ENCODE measurements at regions not wholly inside any gene's neighbourhood (a gene's known extent, or its start where the extent isn't known, plus 50 kb on each side); places are given as distances from the start of the nearest gene placed in this dataset.

- no peak for TF ChIP-seq ZNF143 (CRISPR knock-in tag; IDR thresholded peaks at IDR 0.05)
- no peak for TF ChIP-seq ILF3 (IDR thresholded peaks at IDR 0.05; ENCODE audit: borderline replicate concordance)
- no peak for TF ChIP-seq CHD2 (IDR thresholded peaks at IDR 0.05; ENCODE audit: low read depth, low read length)
- TF ChIP-seq, protein P1, sequence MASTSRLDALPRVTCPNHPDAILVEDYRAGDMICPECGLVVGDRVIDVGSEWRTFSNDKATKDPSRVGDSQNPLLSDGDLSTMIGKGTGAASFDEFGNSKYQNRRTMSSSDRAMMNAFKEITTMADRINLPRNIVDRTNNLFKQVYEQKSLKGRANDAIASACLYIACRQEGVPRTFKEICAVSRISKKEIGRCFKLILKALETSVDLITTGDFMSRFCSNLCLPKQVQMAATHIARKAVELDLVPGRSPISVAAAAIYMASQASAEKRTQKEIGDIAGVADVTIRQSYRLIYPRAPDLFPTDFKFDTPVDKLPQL (IDR thresholded peaks at IDR 0.05; ENCODE audit: extremely low read depth, insufficient read length): no peak
- TF ChIP-seq ZNF224 (CRISPR knock-in tag; IDR thresholded peaks at IDR 0.05): no peak
- TF ChIP-seq CBX2 (IDR thresholded peaks at IDR 0.05; ENCODE audit: insufficient read depth, low read length, poor library complexity, severe bottlenecking): no peak
- TF ChIP-seq, protein P2, sequence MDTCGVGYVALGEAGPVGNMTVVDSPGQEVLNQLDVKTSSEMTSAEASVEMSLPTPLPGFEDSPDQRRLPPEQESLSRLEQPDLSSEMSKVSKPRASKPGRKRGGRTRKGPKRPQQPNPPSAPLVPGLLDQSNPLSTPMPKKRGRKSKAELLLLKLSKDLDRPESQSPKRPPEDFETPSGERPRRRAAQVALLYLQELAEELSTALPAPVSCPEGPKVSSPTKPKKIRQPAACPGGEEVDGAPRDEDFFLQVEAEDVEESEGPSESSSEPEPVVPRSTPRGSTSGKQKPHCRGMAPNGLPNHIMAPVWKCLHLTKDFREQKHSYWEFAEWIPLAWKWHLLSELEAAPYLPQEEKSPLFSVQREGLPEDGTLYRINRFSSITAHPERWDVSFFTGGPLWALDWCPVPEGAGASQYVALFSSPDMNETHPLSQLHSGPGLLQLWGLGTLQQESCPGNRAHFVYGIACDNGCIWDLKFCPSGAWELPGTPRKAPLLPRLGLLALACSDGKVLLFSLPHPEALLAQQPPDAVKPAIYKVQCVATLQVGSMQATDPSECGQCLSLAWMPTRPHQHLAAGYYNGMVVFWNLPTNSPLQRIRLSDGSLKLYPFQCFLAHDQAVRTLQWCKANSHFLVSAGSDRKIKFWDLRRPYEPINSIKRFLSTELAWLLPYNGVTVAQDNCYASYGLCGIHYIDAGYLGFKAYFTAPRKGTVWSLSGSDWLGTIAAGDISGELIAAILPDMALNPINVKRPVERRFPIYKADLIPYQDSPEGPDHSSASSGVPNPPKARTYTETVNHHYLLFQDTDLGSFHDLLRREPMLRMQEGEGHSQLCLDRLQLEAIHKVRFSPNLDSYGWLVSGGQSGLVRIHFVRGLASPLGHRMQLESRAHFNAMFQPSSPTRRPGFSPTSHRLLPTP (IDR thresholded peaks at IDR 0.05; ENCODE audit: borderline replicate concordance, extremely low read depth, insufficient read length): no peak
- no peak for TF ChIP-seq CEBPB (tag; IDR thresholded peaks at IDR 0.05)
- TF ChIP-seq MTA1 (IDR thresholded peaks at IDR 0.05; ENCODE audit: borderline replicate concordance): no peak
Measured at GRCh38 chr4:110897784-110898183, 274.9 kb upstream of the PITX2 start.
